ENCODE measurements at regions not wholly inside any gene's neighbourhood (a gene's known extent, or its start where the extent isn't known, plus 50 kb on each side); places are given as distances from the start of the nearest gene placed in this dataset.

GRCh38 chr11:69388661-69389060 is 92.8 kb upstream of the LINC01488 start:
- TF ChIP-seq CTCF (IDR thresholded peaks at IDR 0.05) (no peak), EZH2phosphoT487 (IDR thresholded peaks at IDR 0.05) (no peak)
